WTC11 (cell line): ENCODE measurements at regions not wholly inside any gene's neighbourhood (a gene's known extent, or its start where the extent isn't known, plus 50 kb on each side); places are given as distances from the start of the nearest gene placed in this dataset.

Experiments
- ATAC-seq: fragments of 200-7000 bp; cut with Tn5 transposase; 2 replicates; pipeline ENCODE4 v1.10.0; 2021; ENCODE audit warnings: mild to moderate bottlenecking, moderate library complexity
- CTCF ChIA-PET: fragments of 300-600 bp; sonication (Branson Sonifier 250); formaldehyde crosslinking; loops from one replicate; lab custom pipeline; 2021; ENCODE audit warnings: antibody characterized with exemption; lab: Charles Lee
- POLR2A ChIA-PET: fragments of 350-600 bp; sonication (Branson Sonifier 250); formaldehyde crosslinking; loops from one replicate; lab custom pipeline; 2021; ENCODE audit warnings: antibody characterized with exemption; lab: Charles Lee
- DNase-seq: peaks from one replicate; pipeline ENCODE4 v3.0.0; 2021; ENCODE audit warnings: low spot score
- H3K27ac Mint-ChIP-seq: 2 replicates; pipeline ENCODE4 v1.8.0; 2021; ENCODE audit warnings: mixed read lengths
- H3K27me3 Mint-ChIP-seq: 2 replicates; pipeline ENCODE4 v1.8.0; 2021; ENCODE audit warnings: low read depth, mild to moderate bottlenecking, moderate library complexity, mixed read lengths
- H3K36me3 Mint-ChIP-seq: 2 replicates; pipeline ENCODE4 v1.8.0; 2021; ENCODE audit warnings: mixed read lengths
- H3K4me1 Mint-ChIP-seq: 2 replicates; pipeline ENCODE4 v1.8.0; 2022; ENCODE audit warnings: mixed read lengths
- H3K4me3 Mint-ChIP-seq: 2 replicates; pipeline ENCODE4 v1.8.0; 2021; ENCODE audit warnings: mild to moderate bottlenecking, moderate library complexity, mixed read lengths
- H3K9me3 Mint-ChIP-seq: 2 replicates; pipeline ENCODE4 v1.8.0; 2021; ENCODE audit warnings: mixed read lengths
- AR ChIP-seq: fragments of 250-450 bp; sonication (Bioruptor Pico); IDR thresholded peaks from 2 replicates; pipeline ENCODE4 v1.9.0; 2021; ENCODE audit warnings: mild to moderate bottlenecking
- CBFB ChIP-seq: sonication (generic); formaldehyde crosslinking; IDR thresholded peaks from 2 replicates; pipeline ENCODE4 v1.8.1; 2022; ENCODE audit warnings: mild to moderate bottlenecking, low read depth, missing genetic modification reagents
- ETV6 ChIP-seq: sonication (generic); formaldehyde crosslinking; IDR thresholded peaks from 2 replicates; pipeline ENCODE4 v1.8.1; 2022; ENCODE audit warnings: mild to moderate bottlenecking, missing genetic modification reagents
- FOXP1 ChIP-seq: sonication (generic); formaldehyde crosslinking; IDR thresholded peaks from 2 replicates; pipeline ENCODE4 v1.8.0; 2022; ENCODE audit warnings: missing genetic modification reagents, mild to moderate bottlenecking, moderate library complexity, borderline replicate concordance
- GABPB1 ChIP-seq: sonication (generic); formaldehyde crosslinking; IDR thresholded peaks from 2 replicates; pipeline ENCODE4 v1.8.1; 2023; ENCODE audit warnings: mild to moderate bottlenecking, missing genetic modification reagents
- GTF2I ChIP-seq: fragments of 250-450 bp; sonication (Bioruptor Pico); conservative IDR thresholded peaks from 2 replicates; pipeline ENCODE4 v1.4.0; 2021; ENCODE audit warnings: mild to moderate bottlenecking
- NFE2L1 ChIP-seq: sonication (generic); formaldehyde crosslinking; IDR thresholded peaks from 2 replicates; pipeline ENCODE4 v1.8.1; 2023; ENCODE audit warnings: missing genetic modification reagents
- NR1H2 ChIP-seq: sonication (generic); formaldehyde crosslinking; IDR thresholded peaks from 2 replicates; pipeline ENCODE4 v1.9.0; 2021; ENCODE audit warnings: mild to moderate bottlenecking, moderate library complexity, missing genetic modification reagents
- PRDM15 ChIP-seq: sonication (generic); formaldehyde crosslinking; IDR thresholded peaks from 2 replicates; pipeline ENCODE4 v1.8.0; 2022; ENCODE audit warnings: missing genetic modification reagents
- RELA ChIP-seq: sonication (generic); formaldehyde crosslinking; IDR thresholded peaks from 2 replicates; pipeline ENCODE4 v1.8.1; 2022; ENCODE audit warnings: missing genetic modification reagents, mild to moderate bottlenecking, borderline replicate concordance
- SMAD3 ChIP-seq: sonication (generic); formaldehyde crosslinking; IDR thresholded peaks from 2 replicates; pipeline ENCODE4 v1.8.0; 2022; ENCODE audit warnings: missing genetic modification reagents, mild to moderate bottlenecking, borderline replicate concordance
- ZBTB43 ChIP-seq: sonication (generic); formaldehyde crosslinking; IDR thresholded peaks from 2 replicates; pipeline ENCODE4 v1.8.1; 2023; ENCODE audit warnings: mild to moderate bottlenecking, missing genetic modification reagents
- ZNF138 ChIP-seq: sonication (generic); formaldehyde crosslinking; conservative IDR thresholded peaks from 2 replicates; pipeline ENCODE4 v1.8.1; 2022; ENCODE audit warnings: mild to moderate bottlenecking, moderate library complexity, missing genetic modification reagents
- ZNF281 ChIP-seq: sonication (generic); formaldehyde crosslinking; IDR thresholded peaks from 2 replicates; pipeline ENCODE4 v1.8.0; 2023; ENCODE audit warnings: mild to moderate bottlenecking, missing genetic modification reagents
- ZNF317 ChIP-seq: sonication (generic); formaldehyde crosslinking; IDR thresholded peaks from 2 replicates; pipeline ENCODE4 v1.8.1; 2023; ENCODE audit warnings: low read depth, mild to moderate bottlenecking, moderate library complexity, missing genetic modification reagents, borderline replicate concordance
- ZNF671 ChIP-seq: fragments of 250-450 bp; sonication (Bioruptor Pico); IDR thresholded peaks from 2 replicates; pipeline ENCODE4 v1.8.0; 2021; ENCODE audit warnings: mild to moderate bottlenecking
- TF ChIP-seq, protein P1 (sequence below): sonication (generic); formaldehyde crosslinking; IDR thresholded peaks from 2 replicates; pipeline ENCODE4 v1.8.1; 2022; ENCODE audit warnings: mild to moderate bottlenecking, moderate library complexity, missing genetic modification reagents
- TF ChIP-seq, protein P2 (sequence below): sonication (generic); formaldehyde crosslinking; IDR thresholded peaks from 2 replicates; pipeline ENCODE4 v1.8.1; 2023; ENCODE audit warnings: mild to moderate bottlenecking, missing genetic modification reagents, moderate library complexity
- TF ChIP-seq, protein P3 (sequence below): fragments of 200-600 bp; IDR thresholded peaks from 2 replicates; pipeline ENCODE4 v1.8.0; 2022; ENCODE audit warnings: antibody characterized with exemption

- CTCF ChIA-PET: interaction anchor here (2.2 kb wide), 1 partner anchor 11 kb away, joined by 8 read pairs; no protein-coding TSS in a partner anchor
- Mint-ChIP-seq H3K27me3 (no peaks in the 10 kb centered on the region), H3K4me3 (no peak overlapping the region), H3K9me3 (no peaks in the 10 kb centered on the region), H3K4me1 (peaks cover 38% of the 10 kb centered on the region), H3K36me3 (no peaks in the 10 kb centered on the region), H3K27ac (peak overlapping the region; percentile 0; the same call in 1 of the 2 replicates)
- DNase-seq (no peak), ATAC-seq (peak; percentile 67)
- TF ChIP-seq NR1H2 (CRISPR knock-in tag) (no peak), PRDM15 (no peak), RELA (CRISPR knock-in tag) (no peak), AR (no peak), FOXP1 (CRISPR knock-in tag) (no peak), ZNF138 (no peak), NFE2L1 (CRISPR knock-in tag) (no peak), ETV6 (CRISPR knock-in tag) (no peak), ZNF317 (CRISPR knock-in tag) (no peak), ZNF671 (CRISPR knock-in tag) (no peak), GABPB1 (CRISPR knock-in tag) (no peak), CBFB (CRISPR knock-in tag) (no peak), GTF2I (CRISPR knock-in tag) (no peak), SMAD3 (CRISPR knock-in tag) (no peak), ZBTB43 (CRISPR knock-in tag) (no peak), ZNF281 (CRISPR knock-in tag) (no peak)
- TF ChIP-seq, protein P1, sequence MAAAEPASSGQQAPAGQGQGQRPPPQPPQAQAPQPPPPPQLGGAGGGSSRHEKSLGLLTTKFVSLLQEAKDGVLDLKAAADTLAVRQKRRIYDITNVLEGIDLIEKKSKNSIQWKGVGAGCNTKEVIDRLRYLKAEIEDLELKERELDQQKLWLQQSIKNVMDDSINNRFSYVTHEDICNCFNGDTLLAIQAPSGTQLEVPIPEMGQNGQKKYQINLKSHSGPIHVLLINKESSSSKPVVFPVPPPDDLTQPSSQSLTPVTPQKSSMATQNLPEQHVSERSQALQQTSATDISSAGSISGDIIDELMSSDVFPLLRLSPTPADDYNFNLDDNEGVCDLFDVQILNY: no peak
- TF ChIP-seq, protein P2, sequence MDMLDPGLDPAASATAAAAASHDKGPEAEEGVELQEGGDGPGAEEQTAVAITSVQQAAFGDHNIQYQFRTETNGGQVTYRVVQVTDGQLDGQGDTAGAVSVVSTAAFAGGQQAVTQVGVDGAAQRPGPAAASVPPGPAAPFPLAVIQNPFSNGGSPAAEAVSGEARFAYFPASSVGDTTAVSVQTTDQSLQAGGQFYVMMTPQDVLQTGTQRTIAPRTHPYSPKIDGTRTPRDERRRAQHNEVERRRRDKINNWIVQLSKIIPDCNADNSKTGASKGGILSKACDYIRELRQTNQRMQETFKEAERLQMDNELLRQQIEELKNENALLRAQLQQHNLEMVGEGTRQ (CRISPR knock-in tag): no peak
- TF ChIP-seq, protein P3, sequence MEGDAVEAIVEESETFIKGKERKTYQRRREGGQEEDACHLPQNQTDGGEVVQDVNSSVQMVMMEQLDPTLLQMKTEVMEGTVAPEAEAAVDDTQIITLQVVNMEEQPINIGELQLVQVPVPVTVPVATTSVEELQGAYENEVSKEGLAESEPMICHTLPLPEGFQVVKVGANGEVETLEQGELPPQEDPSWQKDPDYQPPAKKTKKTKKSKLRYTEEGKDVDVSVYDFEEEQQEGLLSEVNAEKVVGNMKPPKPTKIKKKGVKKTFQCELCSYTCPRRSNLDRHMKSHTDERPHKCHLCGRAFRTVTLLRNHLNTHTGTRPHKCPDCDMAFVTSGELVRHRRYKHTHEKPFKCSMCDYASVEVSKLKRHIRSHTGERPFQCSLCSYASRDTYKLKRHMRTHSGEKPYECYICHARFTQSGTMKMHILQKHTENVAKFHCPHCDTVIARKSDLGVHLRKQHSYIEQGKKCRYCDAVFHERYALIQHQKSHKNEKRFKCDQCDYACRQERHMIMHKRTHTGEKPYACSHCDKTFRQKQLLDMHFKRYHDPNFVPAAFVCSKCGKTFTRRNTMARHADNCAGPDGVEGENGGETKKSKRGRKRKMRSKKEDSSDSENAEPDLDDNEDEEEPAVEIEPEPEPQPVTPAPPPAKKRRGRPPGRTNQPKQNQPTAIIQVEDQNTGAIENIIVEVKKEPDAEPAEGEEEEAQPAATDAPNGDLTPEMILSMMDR: no peak
- POLR2A ChIA-PET: no interaction called here
These were observed 266.2 kb upstream of the ROPN1 start for GRCh38 chr3:124258057-124258500.
